SK-N-SH (cell line): ENCODE measurements at regions not wholly inside any gene's neighbourhood (a gene's known extent, or its start where the extent isn't known, plus 50 kb on each side); places are given as distances from the start of the nearest gene placed in this dataset.

Experiments
- CTCF ChIA-PET: fragments of 300-600, 350-600 bp; formaldehyde crosslinking; extraction: SDS; loops from one replicate; lab custom pipeline; 2021; lab: Yijun Ruan, JAX
- POLR2A ChIA-PET: fragments of 350-600 bp; sonication (Branson Sonifier 250); formaldehyde crosslinking; extraction: SDS; loops from one replicate; lab custom pipeline; 2020; ENCODE audit warnings: antibody characterized with exemption, inconsistent platforms; lab: Yijun Ruan, JAX
- DNase-seq: peaks from one replicate; pipeline ENCODE4 v3.0.0; 2012
- H2AFZ ChIP-seq: fragments of 200-600 bp; sonication (generic); 2 replicates; pipeline ENCODE4 v1.8.1; 2016; ENCODE audit warnings: antibody characterized with exemption, mild to moderate bottlenecking, low read depth
- H3F3A ChIP-seq: fragments of 200-600 bp; sonication (generic); replicated peaks from 2 replicates; pipeline ENCODE3; 2016; ENCODE audit warnings: antibody characterized with exemption, mild to moderate bottlenecking; ENCODE audit not compliant: insufficient read depth
- H3K27ac ChIP-seq, 2 experiments: fragments of 200-500 bp in 1 of 2; fragments of 200-600 bp in 1 of 2; sonication (Bioruptor generic) in 1 of 2; sonication (generic), shearing (Covaris generic) in 1 of 2; 2 replicates each; pipeline versions ENCODE4 v1.5.1 to v1.6.1; 2014 to 2016; ENCODE audit warnings: low read depth in 2 of 2, inconsistent platforms in 1 of 2, low read length in 1 of 2, mild to moderate bottlenecking in 1 of 2, mixed read lengths in 1 of 2
- H3K27me3 ChIP-seq: fragments of 200-600 bp; sonication (generic), shearing (Covaris generic); 2 replicates; pipeline ENCODE4 v1.6.1; 2016; ENCODE audit warnings: mixed run types; ENCODE audit not compliant: insufficient read depth
- H3K36me3 ChIP-seq, 2 experiments: fragments of 200-500 bp in 1 of 2; fragments of 200-600 bp in 1 of 2; sonication (Bioruptor generic) in 1 of 2; sonication (generic) in 1 of 2; replicated peaks in 1 of 2; 2 replicates each; pipeline versions ENCODE3 to v1.5.1; 2014 to 2016; ENCODE audit warnings: low read length in 1 of 2, mild to moderate bottlenecking in 1 of 2; ENCODE audit not compliant: insufficient read depth in 2 of 2, control insufficient read depth in 1 of 2
- H3K4me1 ChIP-seq, 2 experiments: fragments of 200-500 bp in 1 of 2; fragments of 200-600 bp in 1 of 2; sonication (Bioruptor generic) in 1 of 2; sonication (generic), shearing (Covaris generic) in 1 of 2; 2 replicates each; pipeline versions ENCODE4 v1.5.1 to v1.6.1; 2014 to 2016; ENCODE audit warnings: low read depth in 1 of 2, low read length in 1 of 2, mixed run types in 1 of 2; ENCODE audit not compliant: insufficient read depth in 2 of 2, control insufficient read depth in 1 of 2
- H3K4me2 ChIP-seq: fragments of 200-600 bp; sonication (generic), shearing (Covaris generic); 2 replicates; pipeline ENCODE4 v1.6.1; 2017; ENCODE audit warnings: mixed run types
- H3K4me3 ChIP-seq, 2 experiments: fragments of 200-500 bp in 1 of 2; fragments of 200-600 bp in 1 of 2; sonication (Bioruptor generic) in 1 of 2; sonication (generic), shearing (Covaris generic) in 1 of 2; 2 replicates each; pipeline versions ENCODE4 v1.5.1 to v1.8.1; 2014 to 2016; ENCODE audit warnings: low read depth in 2 of 2, inconsistent platforms in 1 of 2, low read length in 1 of 2, mild to moderate bottlenecking in 1 of 2, mixed read lengths in 1 of 2, moderate library complexity in 1 of 2
- H3K79me2 ChIP-seq: fragments of 200-600 bp; sonication (generic); 2 replicates; pipeline ENCODE4 v1.8.1; 2017; ENCODE audit warnings: mild to moderate bottlenecking; ENCODE audit not compliant: insufficient read depth
- H3K9ac ChIP-seq: fragments of 200-600 bp; sonication (generic); 2 replicates; pipeline ENCODE4 v1.6.1; 2017; ENCODE audit warnings: mixed run types
- H3K9me2 ChIP-seq: fragments of 200-600 bp; sonication (generic); 2 replicates; pipeline ENCODE4 v1.6.1; 2017; ENCODE audit warnings: mixed run types
- H3K9me3 ChIP-seq: fragments of 200-600 bp; sonication (generic); 2 replicates; pipeline ENCODE4 v1.6.1; 2017; ENCODE audit warnings: mixed run types, mild to moderate bottlenecking, moderate library complexity
- H4K20me1 ChIP-seq: fragments of 200-600 bp; sonication (generic); 2 replicates; pipeline ENCODE4 v1.6.1; 2017; ENCODE audit warnings: mild to moderate bottlenecking, mixed run types; ENCODE audit not compliant: insufficient read depth
- FOSL2 ChIP-seq: IDR thresholded peaks from 2 replicates; pipeline ENCODE4 v1.4.0; 2012; ENCODE audit warnings: low read depth, mild to moderate bottlenecking, moderate library complexity, borderline replicate concordance
- FOXJ3 ChIP-seq: sonication (generic); formaldehyde crosslinking; IDR thresholded peaks from 2 replicates; pipeline ENCODE4 v1.5.1; 2020; ENCODE audit warnings: mild to moderate bottlenecking, missing genetic modification reagents
- FOXM1 ChIP-seq: IDR thresholded peaks from 2 replicates; pipeline ENCODE4 v1.4.0; 2012; ENCODE audit warnings: low read depth, mild to moderate bottlenecking
- GABPA ChIP-seq: IDR thresholded peaks from 2 replicates; pipeline ENCODE4 v1.4.0; 2012; ENCODE audit warnings: low read depth, mild to moderate bottlenecking
- GATA2 ChIP-seq: sonication (generic); formaldehyde crosslinking; IDR thresholded peaks from 2 replicates; pipeline ENCODE4 v1.5.0; 2020; ENCODE audit warnings: mild to moderate bottlenecking, missing genetic modification reagents
- MAX ChIP-seq: IDR thresholded peaks from 2 replicates; pipeline ENCODE4 v1.4.0; 2012; ENCODE audit warnings: low read depth
- MXI1 ChIP-seq: IDR thresholded peaks from 2 replicates; pipeline ENCODE4 v1.6.1; 2012; ENCODE audit warnings: mild to moderate bottlenecking, low read depth, low read length, improper control_type of control experiment
- PBX3 ChIP-seq: IDR thresholded peaks from 2 replicates; pipeline ENCODE4; 2012
- POLR2AphosphoS5 ChIP-seq: IDR thresholded peaks from 2 replicates; pipeline ENCODE4 v1.6.1; 2012; ENCODE audit warnings: low read depth, low read length
- RAD21 ChIP-seq: IDR thresholded peaks from 2 replicates; pipeline ENCODE4 v1.6.1; 2012; ENCODE audit warnings: mild to moderate bottlenecking, low read length
- RCOR1 ChIP-seq: fragments of 150-350 bp; IDR thresholded peaks from 2 replicates; pipeline ENCODE4 v1.6.1; 2017; ENCODE audit warnings: antibody characterized with exemption, low read length
- SMC3 ChIP-seq: IDR thresholded peaks from 2 replicates; pipeline ENCODE4 v1.6.1; 2012; ENCODE audit warnings: low read depth, low read length, improper control_type of control experiment
- TAF1 ChIP-seq: IDR thresholded peaks from 2 replicates; pipeline ENCODE4 v1.6.1; 2012; ENCODE audit warnings: low read depth, mild to moderate bottlenecking, low read length, moderate library complexity, borderline replicate concordance
- TCF12 ChIP-seq: IDR thresholded peaks from 2 replicates; pipeline ENCODE4 v1.4.0; 2012
- YY1 ChIP-seq: IDR thresholded peaks from 2 replicates; pipeline ENCODE4 v1.4.0; 2012; ENCODE audit warnings: low read depth, mild to moderate bottlenecking
- ZBTB33 ChIP-seq: IDR thresholded peaks from 2 replicates; pipeline ENCODE4 v1.4.0; 2012; ENCODE audit warnings: low read depth, borderline replicate concordance
- WGBS: methylation state at CpG from one replicate; pipeline ENCODE4 v1.1.6; 2017; ENCODE audit warnings: low lambda C conversion rate; 5-methylcytosine and 5-hydroxymethylcytosine counted together

GRCh38 chr3:55242921-55243320 is 244.2 kb downstream of the WNT5A start:
- ChIA-PET POLR2A (no interaction called here), CTCF (interaction anchor here (0.6 to 1.3 kb wide), 3 partner anchors 10 to 473 kb away, joined by 3 to 4 read pairs (median 3); no protein-coding TSS in a partner anchor)
- H3K36me3 ChIP-seq: no peaks in the 10 kb centered on the region
- no peaks in the 10 kb centered on the region for H4K20me1 ChIP-seq
- no peak overlapping the region for H2AFZ ChIP-seq
- no peaks in the 10 kb centered on the region for H3F3A ChIP-seq
- H3K27me3 ChIP-seq: no peaks in the 10 kb centered on the region
- no peak overlapping the region for H3K4me3 ChIP-seq
- no peaks in the 10 kb centered on the region for H3K79me2 ChIP-seq
- TF ChIP-seq ZBTB33: no peak
- no peak for TF ChIP-seq FOXJ3 (CRISPR knock-in tag)
- H3K4me1 ChIP-seq: peaks cover 0 to 8% of the 10 kb centered on the region in 2 experiments; a peak in 2 of 4 replicates
- no peak for DNase-seq
- no peak overlapping the region for H3K27ac ChIP-seq
- no peaks in the 10 kb centered on the region for H3K9me2 ChIP-seq
- no peak overlapping the region for H3K9ac ChIP-seq
- 86% methylated on average over 4 of the region's 4 CpGs for WGBS
- no peak overlapping the region for H3K4me2 ChIP-seq
- no peaks in the 10 kb centered on the region for H3K9me3 ChIP-seq

- no peaks in the 10 kb centered on the region for H3K79me2 ChIP-seq
- no peak overlapping the region for H3K9ac ChIP-seq
- no peak overlapping the region for H3K4me2 ChIP-seq
- H3K4me1 ChIP-seq: peaks cover 0 to 8% of the 10 kb centered on the region in 2 experiments; a peak in 2 of 4 replicates
- H3K36me3 ChIP-seq: no peaks in the 10 kb centered on the region
- H3K27me3 ChIP-seq: no peaks in the 10 kb centered on the region
- TF ChIP-seq GABPA: no peak
- TF ChIP-seq TCF12: no peak
- no peak for TF ChIP-seq RCOR1
- TF ChIP-seq FOXM1: no peak
- no peak for TF ChIP-seq FOXJ3 (CRISPR knock-in tag)
- no peak for TF ChIP-seq TAF1
- no peak for TF ChIP-seq FOSL2
- no peak for TF ChIP-seq POLR2AphosphoS5
- no peak for TF ChIP-seq YY1
- no peak for TF ChIP-seq RAD21
- no peak for TF ChIP-seq MXI1
- no peak for TF ChIP-seq MAX
- no peak for TF ChIP-seq SMC3
- TF ChIP-seq GATA2 (CRISPR knock-in tag): no peak
- TF ChIP-seq PBX3: no peak
- TF ChIP-seq, all 33 proteins: peak for 0
- ChIA-PET POLR2A (no interaction called here), CTCF (no interaction called here)
- Histone ChIP-seq H3K9me3 (no peaks in the 10 kb centered on the region), H3K4me3 (no peak overlapping the region), H2AFZ (no peak overlapping the region), H4K20me1 (no peaks in the 10 kb centered on the region), H3F3A (no peaks in the 10 kb centered on the region), H3K9me2 (no peaks in the 10 kb centered on the region), H3K27ac (no peak overlapping the region)
- no peak for DNase-seq
- 74% methylated on average over 3 of the region's 3 CpGs for WGBS
These were observed 246.0 kb downstream of the WNT5A start for GRCh38 chr3:55241098-55241497.
